Gastroesophageal sphincter (tissue), 3 donors: ENCODE measurements at regions not wholly inside any gene's neighbourhood (a gene's known extent, or its start where the extent isn't known, plus 50 kb on each side); places are given as distances from the start of the nearest gene placed in this dataset.

ENCODE experiments used
- EP300 ChIP-seq: sonication (generic); formaldehyde crosslinking; IDR thresholded peaks from one replicate; pipeline ENCODE4 v1.6.1; 2017; ENCODE audit warnings: antibody characterized with exemption, mild to moderate bottlenecking
- POLR2A ChIP-seq, 2 donors: fragments of 450-650 bp; IDR thresholded peaks; one replicate each; pipeline ENCODE4 v1.6.1; 2017; ENCODE audit warnings: antibody characterized with exemption in 2 of 2, mild to moderate bottlenecking in 2 of 2, moderate library complexity in 1 of 2
- TF ChIP-seq, protein P1 (sequence below), 4 experiments: fragments of 200-600 bp in 2 of 4; fragments of 450-650 bp in 2 of 4; sonication (generic) in 1 of 4; IDR thresholded peaks; one replicate each; pipeline ENCODE4 v1.5.1; 2017 to 2019; ENCODE audit warnings: antibody characterized with exemption in 4 of 4, mild to moderate bottlenecking in 2 of 4, moderate library complexity in 2 of 4

DNA sequence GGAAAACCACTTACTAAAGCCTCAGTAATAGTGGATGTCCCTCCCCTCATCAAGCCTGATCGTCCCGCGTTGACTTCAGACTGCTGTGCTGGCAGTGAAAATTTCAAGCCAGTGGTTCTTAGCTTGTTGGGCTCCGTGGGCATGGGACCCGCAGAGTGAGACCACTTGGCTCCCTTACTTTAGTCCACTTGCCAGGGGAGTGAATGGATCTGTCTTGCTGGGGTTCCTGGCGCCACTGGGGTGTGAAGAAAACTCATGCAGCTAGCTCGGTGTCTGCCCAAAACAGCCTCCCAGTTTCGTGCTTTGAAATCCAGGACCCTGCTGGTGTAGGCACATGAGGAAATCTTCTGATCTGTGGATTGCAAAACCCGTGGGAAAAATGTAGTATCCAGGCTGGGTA, 480.0 kb upstream of the IZUMO3 start:
- TF ChIP-seq, protein P1, sequence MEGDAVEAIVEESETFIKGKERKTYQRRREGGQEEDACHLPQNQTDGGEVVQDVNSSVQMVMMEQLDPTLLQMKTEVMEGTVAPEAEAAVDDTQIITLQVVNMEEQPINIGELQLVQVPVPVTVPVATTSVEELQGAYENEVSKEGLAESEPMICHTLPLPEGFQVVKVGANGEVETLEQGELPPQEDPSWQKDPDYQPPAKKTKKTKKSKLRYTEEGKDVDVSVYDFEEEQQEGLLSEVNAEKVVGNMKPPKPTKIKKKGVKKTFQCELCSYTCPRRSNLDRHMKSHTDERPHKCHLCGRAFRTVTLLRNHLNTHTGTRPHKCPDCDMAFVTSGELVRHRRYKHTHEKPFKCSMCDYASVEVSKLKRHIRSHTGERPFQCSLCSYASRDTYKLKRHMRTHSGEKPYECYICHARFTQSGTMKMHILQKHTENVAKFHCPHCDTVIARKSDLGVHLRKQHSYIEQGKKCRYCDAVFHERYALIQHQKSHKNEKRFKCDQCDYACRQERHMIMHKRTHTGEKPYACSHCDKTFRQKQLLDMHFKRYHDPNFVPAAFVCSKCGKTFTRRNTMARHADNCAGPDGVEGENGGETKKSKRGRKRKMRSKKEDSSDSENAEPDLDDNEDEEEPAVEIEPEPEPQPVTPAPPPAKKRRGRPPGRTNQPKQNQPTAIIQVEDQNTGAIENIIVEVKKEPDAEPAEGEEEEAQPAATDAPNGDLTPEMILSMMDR (IDR thresholded peaks at IDR 0.05): no peak
- TF ChIP-seq EP300 (no peak), POLR2A (IDR thresholded peaks at IDR 0.05) (no peak)
